PC-3 (cell line): ENCODE measurements at regions not wholly inside any gene's neighbourhood (a gene's known extent, or its start where the extent isn't known, plus 50 kb on each side); places are given as distances from the start of the nearest gene placed in this dataset.

ENCODE experiments used
- ATAC-seq: fragments of 200-7000 bp; cut with Tn5 transposase; 2 replicates; pipeline ENCODE4 v1.9.1; 2020; ENCODE audit warnings: mild to moderate bottlenecking, moderate library complexity
- BruUV-seq: library from RNA; stranded (reverse); fragments of 400-500 nt; replicated peaks from 2 replicates; lab custom pipeline; 2021; lab: Mats Ljungman, UMichigan
- CTCF ChIA-PET: fragments of 300-600 bp; sonication (Branson Sonifier 250); formaldehyde crosslinking; loops from one replicate; lab custom pipeline; 2022; ENCODE audit warnings: antibody characterized with exemption; lab: Charles Lee
- POLR2A ChIA-PET: fragments of 300-600 bp; sonication (Branson Sonifier 250); formaldehyde crosslinking; loops from one replicate; lab custom pipeline; 2022; ENCODE audit warnings: antibody characterized with exemption; ENCODE audit not compliant: unreplicated experiment; lab: Charles Lee
- DNase-seq: peaks from one replicate; pipeline ENCODE4 v3.0.0-alpha.2; 2015
- H2AFZ ChIP-seq: fragments of 300-600 bp; sonication (generic); 2 replicates; pipeline ENCODE4 v1.6.0; 2016; ENCODE audit warnings: antibody characterized with exemption, low read length
- H3F3A ChIP-seq: fragments of 300-600 bp; sonication (generic); one replicate; pipeline ENCODE4 v1.6.0; 2017; ENCODE audit warnings: antibody characterized with exemption, low read length, control low read depth, mild to moderate bottlenecking; ENCODE audit not compliant: unreplicated experiment
- H3K27ac ChIP-seq: fragments of 300-600 bp; sonication (generic); 2 replicates; pipeline ENCODE4 v1.5.1; 2016; ENCODE audit warnings: mild to moderate bottlenecking, low read length
- H3K27me3 ChIP-seq: fragments of 300-600 bp; sonication (generic); 2 replicates; pipeline ENCODE4 v1.6.1; 2016; ENCODE audit warnings: low read length, mixed read lengths
- H3K36me3 ChIP-seq: fragments of 300-600 bp; sonication (generic); 2 replicates; pipeline ENCODE4 v1.6.1; 2016; ENCODE audit warnings: low read depth, mixed run types, low read length, mixed read lengths
- H3K4me1 ChIP-seq: fragments of 300-600 bp; sonication (generic); 2 replicates; pipeline ENCODE4 v1.5.1; 2016; ENCODE audit warnings: low read length; ENCODE audit not compliant: insufficient read depth
- H3K4me2 ChIP-seq: fragments of 300-600 bp; sonication (generic); 2 replicates; pipeline ENCODE4 v1.6.0; 2016; ENCODE audit warnings: low read length
- H3K4me3 ChIP-seq: fragments of 300-600 bp; sonication (generic); 2 replicates; pipeline ENCODE4 v1.5.1; 2016; ENCODE audit warnings: mild to moderate bottlenecking, low read length, mixed read lengths
- H3K79me2 ChIP-seq: fragments of 300-600 bp; sonication (generic); 2 replicates; pipeline ENCODE4 v1.6.1; 2017; ENCODE audit warnings: low read length, mixed read lengths
- H3K9ac ChIP-seq: fragments of 300-600 bp; sonication (generic); 2 replicates; pipeline ENCODE4 v1.6.0; 2016; ENCODE audit warnings: mild to moderate bottlenecking, low read length
- H3K9me2 ChIP-seq: fragments of 300-600 bp; sonication (generic); replicated peaks from 2 replicates; pipeline ENCODE4 v1.6.1; 2016; ENCODE audit warnings: mixed run types, low read length, mixed read lengths
- H3K9me3 ChIP-seq: fragments of 300-600 bp; sonication (generic); 2 replicates; pipeline ENCODE4 v1.6.1; 2016; ENCODE audit warnings: low read length, mixed read lengths
- H4K20me1 ChIP-seq: fragments of 300-600 bp; sonication (generic); 2 replicates; pipeline ENCODE4 v1.6.1; 2016; ENCODE audit warnings: low read length, mixed read lengths
- EZH2 ChIP-seq: fragments of 300-600 bp; sonication (generic); IDR thresholded peaks from one replicate; pipeline ENCODE4 v1.6.1; 2017; ENCODE audit warnings: antibody characterized with exemption, mild to moderate bottlenecking, low read length; ENCODE audit not compliant: unreplicated experiment
- EZH2phosphoT487 ChIP-seq: fragments of 300-600 bp; sonication (generic); IDR thresholded peaks from 2 replicates; pipeline ENCODE4 v1.6.1; 2018; ENCODE audit warnings: mild to moderate bottlenecking, antibody characterized with exemption, low read length, borderline replicate concordance
- intact Hi-C: fragments of 100-400 bp; cut with micrococcal nuclease; formaldehyde crosslinking; loops from 2 replicates; pipeline ENCODE4 v1.9.0; 2023
- TF ChIP-seq, protein P1 (sequence below): fragments of 300-600 bp; sonication (generic); conservative IDR thresholded peaks from 2 replicates; pipeline ENCODE4 v1.5.1; 2017; ENCODE audit warnings: antibody characterized with exemption, low read depth, mild to moderate bottlenecking, low read length

DNA sequence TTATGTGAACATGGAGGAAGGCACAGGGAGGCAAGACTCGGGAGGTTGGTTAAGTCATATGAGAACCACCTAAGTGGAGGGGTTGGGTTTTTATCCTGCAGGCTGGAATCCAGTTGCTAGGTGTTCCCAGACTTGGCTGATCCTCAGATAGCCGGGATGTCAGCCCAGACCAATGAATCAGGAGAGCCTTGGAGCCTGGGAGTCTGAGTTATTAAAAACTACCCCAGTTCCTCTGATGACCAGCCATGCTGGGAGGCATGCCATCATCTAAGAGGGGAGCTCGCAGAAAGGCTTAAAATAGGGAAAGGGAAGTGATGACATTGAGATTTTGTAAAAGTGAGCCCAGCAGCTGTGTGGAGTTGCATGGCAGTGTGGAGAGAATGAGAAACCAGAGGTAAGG is 238.1 kb downstream of the ZNF248 start:
- Histone ChIP-seq H3K36me3 (no peaks in the 10 kb centered on the region), H3K79me2 (no peaks in the 10 kb centered on the region), H3K9ac (no peak overlapping the region), H3K4me1 (no peaks in the 10 kb centered on the region), H3K9me3 (no peaks in the 10 kb centered on the region), H3K4me2 (no peak overlapping the region), H4K20me1 (no peaks in the 10 kb centered on the region), H3K4me3 (no peak overlapping the region), H3F3A (no peaks in the 10 kb centered on the region), H2AFZ (no peak overlapping the region), H3K9me2 (no peaks in the 10 kb centered on the region), H3K27me3 (no peaks in the 10 kb centered on the region), H3K27ac (no peak overlapping the region)
- no TSS peak for BruUV-seq
- ChIA-PET CTCF (no interaction called here), POLR2A (no interaction called here)
- TF ChIP-seq, protein P1, sequence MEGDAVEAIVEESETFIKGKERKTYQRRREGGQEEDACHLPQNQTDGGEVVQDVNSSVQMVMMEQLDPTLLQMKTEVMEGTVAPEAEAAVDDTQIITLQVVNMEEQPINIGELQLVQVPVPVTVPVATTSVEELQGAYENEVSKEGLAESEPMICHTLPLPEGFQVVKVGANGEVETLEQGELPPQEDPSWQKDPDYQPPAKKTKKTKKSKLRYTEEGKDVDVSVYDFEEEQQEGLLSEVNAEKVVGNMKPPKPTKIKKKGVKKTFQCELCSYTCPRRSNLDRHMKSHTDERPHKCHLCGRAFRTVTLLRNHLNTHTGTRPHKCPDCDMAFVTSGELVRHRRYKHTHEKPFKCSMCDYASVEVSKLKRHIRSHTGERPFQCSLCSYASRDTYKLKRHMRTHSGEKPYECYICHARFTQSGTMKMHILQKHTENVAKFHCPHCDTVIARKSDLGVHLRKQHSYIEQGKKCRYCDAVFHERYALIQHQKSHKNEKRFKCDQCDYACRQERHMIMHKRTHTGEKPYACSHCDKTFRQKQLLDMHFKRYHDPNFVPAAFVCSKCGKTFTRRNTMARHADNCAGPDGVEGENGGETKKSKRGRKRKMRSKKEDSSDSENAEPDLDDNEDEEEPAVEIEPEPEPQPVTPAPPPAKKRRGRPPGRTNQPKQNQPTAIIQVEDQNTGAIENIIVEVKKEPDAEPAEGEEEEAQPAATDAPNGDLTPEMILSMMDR: no peak
- TF ChIP-seq EZH2phosphoT487 (no peak), EZH2 (no peak)
- intact Hi-C loops: no loop called here
- DNase-seq (peak; percentile 49), ATAC-seq (peak; percentile 79)

DNA sequence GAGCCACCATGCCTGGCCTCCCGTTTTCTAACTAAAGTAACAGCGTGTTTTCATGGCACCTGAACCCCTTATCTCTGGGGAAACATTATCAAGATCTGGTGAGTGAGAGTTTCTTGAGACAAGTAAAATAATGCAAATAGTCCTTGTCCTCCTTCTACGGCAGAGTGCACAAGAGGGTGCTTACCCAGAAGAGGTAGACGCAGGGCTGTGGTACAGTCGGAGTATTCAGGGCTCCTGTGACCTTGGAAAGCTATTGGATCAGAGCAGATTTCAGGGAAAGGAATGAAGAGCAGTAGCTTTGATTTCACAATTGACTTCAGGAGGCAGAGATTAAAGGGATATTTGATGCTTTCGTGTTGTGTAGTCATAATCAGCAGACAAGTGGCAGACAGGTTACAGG is 269.1 kb downstream of the ZNF248 start:
- H3K27ac ChIP-seq: no peak overlapping the region
- no peaks in the 10 kb centered on the region for H4K20me1 ChIP-seq
- H3K9me2 ChIP-seq: peaks cover 3% of the 10 kb centered on the region; the same call in 1 of the 2 replicates
- ChIA-PET CTCF (no interaction called here), POLR2A (no interaction called here)
- H3K36me3 ChIP-seq: no peaks in the 10 kb centered on the region
- no peak overlapping the region for H3K4me2 ChIP-seq
- H2AFZ ChIP-seq: no peak overlapping the region
- BruUV-seq: no TSS peak
- H3K27me3 ChIP-seq: no peaks in the 10 kb centered on the region
- DNase-seq (no peak), ATAC-seq (no peak)
- H3K79me2 ChIP-seq: no peaks in the 10 kb centered on the region
- H3K9me3 ChIP-seq: 0 out of 2 replicates have a peak, but pooled peaks cover 4% of the 10 kb centered on the region
- no peaks in the 10 kb centered on the region for H3F3A ChIP-seq
- intact Hi-C loops: no loop called here
- no peak overlapping the region for H3K9ac ChIP-seq
- H3K4me3 ChIP-seq: no peak overlapping the region
- peaks cover 13% of the 10 kb centered on the region for H3K4me1 ChIP-seq
- TF ChIP-seq EZH2phosphoT487: no peak
- TF ChIP-seq, protein P1: no peak
- no peak for TF ChIP-seq EZH2

DNA sequence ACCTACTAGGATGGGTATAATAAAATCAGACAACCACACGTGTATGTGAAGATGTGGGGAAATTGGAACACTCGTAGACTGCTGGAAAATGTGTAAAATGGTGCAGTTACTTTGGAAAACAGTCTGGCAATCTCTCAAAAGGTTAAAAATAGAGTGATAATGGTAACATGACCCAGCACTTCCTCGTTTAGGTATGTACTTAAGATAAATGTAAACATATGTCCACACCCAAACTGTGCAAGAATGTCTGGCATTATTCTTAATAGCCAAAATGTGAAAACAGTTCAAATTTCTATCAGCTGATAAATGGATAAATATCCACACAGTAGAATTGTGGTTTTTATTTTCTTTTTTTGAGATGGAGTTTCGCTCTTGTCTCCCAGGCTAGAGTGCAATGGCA is 272.8 kb downstream of the ZNF248 start:
- Histone ChIP-seq H3K4me3 (no peak overlapping the region), H3K9ac (no peak overlapping the region), H3K79me2 (no peaks in the 10 kb centered on the region), H3K4me1 (peaks cover 26% of the 10 kb centered on the region), H3K27me3 (no peaks in the 10 kb centered on the region), H3K9me2 (no peaks in the 10 kb centered on the region), H2AFZ (no peak overlapping the region), H3K27ac (no peak overlapping the region), H4K20me1 (no peaks in the 10 kb centered on the region), H3K9me3 (no peaks in the 10 kb centered on the region), H3F3A (no peaks in the 10 kb centered on the region), H3K36me3 (no peaks in the 10 kb centered on the region), H3K4me2 (peak overlapping the region; percentile 16)
- intact Hi-C loops: loop anchor here (5.0 kb wide), 3 partner anchors 123 to 163 kb away; no protein-coding TSS in a partner anchor
- TF ChIP-seq EZH2 (no peak), EZH2phosphoT487 (no peak)
- TF ChIP-seq, protein P1: no peak
- peak; percentile 77 for ATAC-seq
- POLR2A ChIA-PET: no interaction called here
- CTCF ChIA-PET: no interaction called here
- no TSS peak for BruUV-seq
- peak; percentile 89 for DNase-seq
